Fibroblast of peridontal ligament (primary cell): ENCODE measurements at regions not wholly inside any gene's neighbourhood (a gene's known extent, or its start where the extent isn't known, plus 50 kb on each side); places are given as distances from the start of the nearest gene placed in this dataset.

ENCODE experiments used
- DNase-seq: peaks from one replicate; pipeline ENCODE4 v3.0.0-alpha.2; 2010; ENCODE audit errors: extremely low read depth

DNA sequence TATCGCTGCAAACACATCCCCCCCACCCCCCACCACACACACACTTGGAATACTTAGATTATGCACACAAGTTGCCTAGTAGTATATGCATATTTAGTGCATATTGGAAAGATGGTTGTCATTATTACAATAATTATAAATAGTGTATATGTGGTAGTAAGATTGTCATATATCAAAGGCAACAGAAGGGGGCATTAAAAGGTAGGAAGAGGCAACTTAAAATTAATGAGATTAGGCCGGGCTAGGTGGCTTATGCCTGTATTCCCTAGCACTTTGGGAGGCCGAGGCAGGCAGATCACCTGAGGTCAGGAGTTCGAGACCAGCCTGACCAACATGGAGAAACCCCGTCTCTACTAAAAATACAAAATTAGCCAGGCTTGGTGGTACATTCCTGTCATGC, 52.1 kb downstream of the GSC start:
- DNase-seq = peak; percentile 5

- DNase-seq = no peak
These were observed 52.9 kb downstream of the GSC start for GRCh38 chr14:94716976-94717375.

- no peak for DNase-seq
These were observed 56.8 kb downstream of the GSC start for GRCh38 chr14:94713115-94713514.

DNA sequence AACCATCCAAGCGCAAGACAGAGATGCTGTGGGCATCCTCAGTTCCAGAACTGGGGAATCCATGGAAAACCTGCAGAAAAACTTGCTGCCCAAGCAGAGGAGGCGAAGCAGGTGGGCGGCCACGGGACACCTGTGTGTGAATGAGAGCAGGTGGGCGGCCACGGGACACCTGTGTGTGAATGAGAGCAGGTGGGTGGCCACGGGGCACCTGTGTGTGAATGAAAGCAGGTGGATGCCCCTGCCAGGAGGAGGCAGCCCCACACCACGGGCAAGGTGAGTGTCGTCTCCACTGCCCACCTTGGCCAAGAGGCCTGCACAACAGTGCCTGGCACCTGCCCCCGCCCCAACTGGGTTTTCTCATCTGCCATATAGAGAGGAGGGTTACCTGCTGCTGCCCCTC, 59.2 kb downstream of the GSC start:
- DNase-seq = no peak

DNA sequence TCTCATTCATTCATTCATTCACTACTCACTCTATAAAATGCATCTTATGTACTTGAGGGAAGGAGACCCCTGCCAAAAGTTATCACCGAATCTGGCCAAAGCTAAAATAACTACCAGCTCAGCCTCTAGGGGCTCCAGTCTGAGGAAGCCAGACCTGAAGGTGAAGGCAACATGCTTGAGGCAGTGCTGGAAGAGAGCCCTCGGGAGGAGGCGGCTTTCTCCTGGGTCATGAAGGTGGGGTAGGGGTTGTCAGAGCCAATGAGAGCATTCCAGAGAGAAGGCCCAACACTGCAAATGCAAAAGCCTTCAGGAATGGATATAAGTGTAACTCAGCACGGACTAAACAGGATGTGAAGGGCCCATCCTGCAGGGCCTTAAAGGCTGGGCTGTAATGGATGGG, 62.4 kb downstream of the GSC start:
- no peak for DNase-seq

- DNase-seq = no peak
These were observed 63.8 kb downstream of the GSC start for GRCh38 chr14:94706133-94706532.

DNA sequence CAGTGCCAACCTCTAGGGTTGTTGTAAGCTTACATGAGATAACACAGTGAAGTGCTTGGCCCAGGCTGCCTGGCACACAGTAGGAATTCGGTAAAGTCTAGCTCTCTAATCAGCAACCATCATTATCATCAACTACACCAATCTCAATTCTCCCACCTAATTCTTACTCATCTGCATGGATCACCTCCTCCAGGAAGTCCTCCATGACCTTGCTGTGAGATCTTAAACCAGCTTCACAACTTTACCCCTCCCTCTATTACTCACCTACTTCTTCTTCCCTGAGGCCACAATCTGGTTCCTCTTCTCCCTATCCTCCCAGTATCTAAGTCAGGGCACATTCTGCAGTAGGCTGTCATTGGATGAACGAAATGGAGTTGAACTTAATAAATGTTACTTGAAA, 67.3 kb downstream of the GSC start:
- no peak for DNase-seq

DNA sequence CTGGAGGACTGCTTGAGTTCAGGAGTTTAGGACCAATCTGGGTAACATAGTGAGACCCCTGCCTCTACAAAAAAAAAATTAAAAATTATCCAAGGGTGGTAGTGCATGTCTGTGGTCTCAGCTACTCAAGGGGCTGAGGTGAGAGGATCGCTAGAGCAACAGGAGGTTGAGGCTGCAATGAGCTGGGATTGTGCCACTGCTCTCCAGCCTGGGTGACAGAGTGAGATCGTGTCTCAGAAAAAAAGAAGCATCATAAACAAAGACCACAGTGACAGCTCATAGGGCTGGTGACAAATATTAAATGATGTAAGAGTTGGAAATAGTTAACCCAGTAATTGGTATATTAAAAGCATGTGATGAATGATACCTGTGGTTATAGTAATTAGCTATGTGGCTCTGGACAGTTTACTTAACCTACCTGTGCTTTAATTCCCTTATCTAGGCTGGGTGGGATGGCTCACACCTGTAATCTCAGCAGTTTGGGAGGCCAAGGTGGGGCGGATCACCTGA, 68.0 kb downstream of the GSC start:
- no peak for DNase-seq

DNA sequence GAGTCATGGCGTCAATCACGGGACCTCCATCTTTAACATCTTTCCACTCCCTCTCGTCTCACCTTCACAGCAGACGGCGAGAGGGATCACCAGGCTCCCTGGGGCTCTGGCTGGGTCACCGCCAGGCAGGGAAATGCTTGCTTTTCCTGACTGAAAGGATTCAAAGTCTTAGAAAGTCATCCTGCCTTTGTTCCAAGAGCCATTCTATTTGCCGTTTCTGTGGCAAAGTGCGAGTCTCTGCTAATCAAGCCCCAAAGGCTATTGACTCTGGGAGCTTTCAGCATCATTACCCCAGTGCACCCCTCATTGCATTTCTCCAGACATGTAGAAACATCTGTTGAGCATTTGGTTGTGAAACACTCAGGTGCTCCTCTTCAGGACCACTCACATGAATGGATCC, 69.6 kb downstream of the GSC start:
- no peak for DNase-seq

GRCh38 chr14:94699831-94700230, 70.1 kb downstream of the GSC start:
- DNase-seq = no peak

GRCh38 chr14:94697773-94698556, 71.9 kb downstream of the GSC start:
- no peak for DNase-seq

DNA sequence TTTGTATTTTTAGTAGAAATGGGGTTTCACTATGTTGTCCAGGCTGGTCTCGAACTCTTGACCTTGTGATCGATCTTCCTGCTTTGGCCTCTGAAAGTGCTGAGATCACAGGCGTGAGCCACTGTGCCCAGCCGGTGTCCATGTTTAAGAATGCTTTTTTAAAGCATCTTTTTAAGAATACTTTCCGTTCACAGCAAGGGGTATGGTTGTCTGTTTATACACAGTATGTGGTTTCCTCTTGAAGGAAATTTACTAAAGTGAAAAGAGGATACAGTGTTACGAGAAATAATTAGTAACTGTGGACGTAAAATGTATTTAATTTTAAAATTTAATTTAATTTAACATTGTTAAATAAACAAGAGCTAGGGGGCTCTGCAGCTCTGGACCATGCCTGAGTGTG, 73.4 kb downstream of the GSC start:
- no peak for DNase-seq

DNA sequence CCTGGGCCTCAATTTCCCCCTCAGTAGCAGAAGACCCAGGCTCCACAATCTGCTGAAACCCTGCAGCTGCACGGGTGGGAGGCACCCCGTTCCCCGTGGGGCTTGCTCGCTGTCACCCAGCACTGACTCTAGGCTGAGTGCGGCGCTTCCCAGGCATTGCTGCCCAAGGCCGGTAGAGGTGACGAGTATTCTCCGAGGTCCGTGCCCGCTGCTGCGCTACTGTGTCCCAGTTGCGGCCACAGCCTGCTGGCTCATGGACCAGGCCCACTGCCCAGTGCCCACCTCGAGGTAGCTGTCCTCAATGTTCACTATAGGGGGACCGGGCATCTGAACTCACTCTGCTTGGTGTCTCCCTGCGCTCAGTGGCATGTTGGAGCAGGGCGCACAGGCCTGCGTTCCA, 74.7 kb downstream of the GSC start:
- no peak for DNase-seq

DNA sequence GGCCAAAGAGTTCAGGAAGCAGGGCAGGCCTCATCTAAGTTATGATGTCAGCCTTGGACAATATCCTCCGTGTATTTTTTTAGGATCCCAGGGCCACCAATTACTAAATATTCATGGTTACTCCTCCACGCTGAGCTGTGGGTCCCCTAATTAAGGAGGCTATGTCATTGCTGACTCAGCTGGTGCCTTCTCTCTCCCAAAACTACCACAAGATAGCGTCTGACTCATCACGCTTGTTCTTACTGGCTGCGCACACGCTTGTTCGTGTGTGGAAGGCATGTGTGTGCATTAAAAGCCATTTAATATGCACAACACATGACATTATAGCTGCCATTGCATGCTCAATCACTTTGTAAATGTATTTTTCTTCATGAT, 78.3 kb downstream of the GSC start:
- peak; percentile 61 for DNase-seq

- DNase-seq = no peak
These were observed 78.8 kb downstream of the GSC start for GRCh38 chr14:94690896-94691659.

GRCh38 chr14:94690486-94690885, 78.3 kb downstream of the SERPINA3 start:
- DNase-seq = no peak

GRCh38 chr14:94689985-94690400, 77.8 kb downstream of the SERPINA3 start:
- DNase-seq = no peak

DNA sequence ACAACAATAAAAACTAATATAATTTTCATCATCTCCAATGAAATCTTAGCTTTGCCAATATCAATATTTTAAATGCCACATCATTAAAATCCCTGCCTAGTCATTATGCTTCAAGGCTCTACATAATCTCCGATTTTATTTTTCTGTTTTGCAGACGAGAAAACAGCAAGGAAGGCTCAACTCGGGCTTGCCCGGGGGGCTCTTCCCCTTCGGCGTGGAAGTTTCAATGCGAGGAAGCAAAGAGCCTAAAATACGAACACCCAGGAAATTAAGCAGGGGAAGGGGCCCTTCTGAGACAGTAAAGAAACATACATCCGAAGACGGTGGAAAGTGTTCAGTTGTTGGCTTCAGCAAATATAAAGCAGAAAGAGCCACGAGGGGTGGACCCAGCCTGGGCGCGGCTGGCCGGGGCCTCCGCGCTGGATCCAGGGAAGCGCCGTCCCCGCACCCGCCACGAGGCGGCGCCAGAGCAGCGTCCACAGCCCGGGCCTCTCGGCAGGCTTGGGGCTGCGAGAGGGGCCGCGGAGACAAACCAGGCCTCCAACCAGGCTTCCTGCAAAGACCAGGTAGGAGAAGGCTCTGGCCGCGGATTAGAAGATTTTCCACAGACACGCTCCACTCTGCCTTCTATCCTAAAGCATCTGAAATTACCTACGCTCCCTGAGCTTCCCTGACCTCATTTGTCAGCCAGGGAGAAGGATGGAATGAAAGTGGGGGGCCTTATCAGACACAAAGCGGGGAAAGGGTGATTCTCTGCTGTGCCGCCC, 77.2 kb downstream of the SERPINA3 start:
- DNase-seq = peak; percentile 44

DNA sequence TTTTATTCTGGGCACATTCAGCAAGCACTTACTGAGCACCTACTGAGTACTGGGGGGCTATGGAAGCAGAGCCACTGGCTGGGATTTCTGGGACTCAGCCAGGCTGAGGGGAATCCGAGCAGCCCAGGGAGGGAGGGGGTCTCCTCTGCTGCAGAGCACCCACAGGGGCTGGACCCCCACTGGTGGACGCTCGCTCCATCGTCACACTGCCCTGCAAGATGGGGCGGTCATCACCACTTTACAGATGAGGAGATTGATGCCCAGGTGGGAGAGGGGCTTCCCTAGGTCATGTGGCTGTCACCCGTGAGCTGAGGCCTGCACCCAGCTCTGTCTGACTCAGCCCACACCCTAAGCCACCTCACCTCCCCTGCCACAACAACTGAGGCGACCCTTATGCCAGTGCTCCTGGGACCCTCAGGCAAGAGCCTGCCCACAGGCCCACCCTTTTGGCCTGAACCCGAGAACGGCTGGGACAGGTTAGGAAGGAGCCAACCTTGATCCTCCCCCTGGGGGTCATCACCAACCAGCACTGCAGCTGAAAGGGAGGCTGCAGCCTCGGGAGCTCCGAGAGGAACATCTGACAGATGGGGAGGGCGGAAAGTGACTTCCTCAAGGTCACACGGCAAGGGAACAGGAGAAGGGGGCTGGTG, 74.4 kb downstream of the SERPINA3 start:
- no peak for DNase-seq

DNA sequence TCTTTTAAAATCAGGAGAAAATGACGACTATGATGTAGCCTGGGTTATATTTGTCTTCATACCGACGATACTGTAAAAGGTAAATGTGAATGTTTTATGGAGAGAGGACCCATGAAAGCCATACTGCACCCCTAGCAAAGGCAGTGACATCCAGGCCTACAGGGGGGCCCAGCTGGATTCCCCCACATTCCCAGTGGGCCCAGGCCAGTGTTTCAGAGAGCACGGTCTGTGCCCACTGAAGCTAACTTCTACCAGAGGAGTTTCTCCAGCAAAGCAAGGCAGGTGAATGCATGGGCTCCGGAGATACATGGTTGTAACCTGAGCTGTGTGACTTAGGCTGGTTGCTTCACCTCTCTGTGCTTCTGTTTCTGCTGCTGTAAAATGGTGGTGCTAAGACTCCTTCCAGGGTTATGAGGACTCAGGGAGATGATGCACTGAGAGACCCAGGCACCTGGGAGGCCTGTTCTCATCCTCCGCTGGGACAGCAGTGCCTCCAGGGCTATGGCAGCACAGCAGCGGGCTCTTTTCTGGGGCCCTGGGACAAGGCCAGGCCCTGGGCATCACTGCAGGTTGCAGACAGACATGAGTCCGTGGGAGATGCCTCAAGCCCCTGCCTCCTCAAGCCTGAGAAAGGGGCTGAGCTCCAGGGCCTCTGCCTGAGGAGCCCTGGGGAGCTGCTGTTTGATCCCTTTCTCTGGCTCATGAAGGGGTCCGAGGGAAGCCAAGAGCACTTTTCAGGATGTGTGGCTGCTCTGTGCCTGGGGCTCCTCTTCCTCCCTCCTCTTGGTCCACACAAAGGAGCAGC, 73.7 kb downstream of the SERPINA3 start:
- no peak for DNase-seq

DNA sequence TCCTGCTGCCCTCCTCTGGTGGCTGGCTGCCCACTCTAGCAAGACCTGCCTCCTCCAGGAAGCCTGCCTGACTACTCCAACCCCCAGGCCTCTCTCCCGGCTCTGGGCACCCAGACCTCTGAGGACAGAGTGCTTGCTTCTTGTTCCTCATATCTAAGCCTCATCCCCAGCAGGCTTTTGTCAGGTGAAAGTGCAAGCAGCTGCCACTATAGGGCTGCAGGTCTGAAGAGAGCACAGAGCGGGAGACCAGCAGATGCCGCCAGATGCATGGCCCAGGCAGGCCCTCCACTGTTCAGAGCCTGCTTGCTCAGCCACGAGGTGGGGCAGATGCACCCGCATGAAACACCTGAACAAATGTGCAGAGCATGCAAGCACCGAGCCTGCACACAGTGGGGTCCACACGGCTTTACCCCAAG, 73.0 kb downstream of the SERPINA3 start:
- no peak for DNase-seq
